ENCODE measurements at regions not wholly inside any gene's neighbourhood (a gene's known extent, or its start where the extent isn't known, plus 50 kb on each side); places are given as distances from the start of the nearest gene placed in this dataset.

GRCh38 chr3:26368312-26368711 lies 254.3 kb upstream of the LRRC3B start:
- TF ChIP-seq CTCF (IDR thresholded peaks at IDR 0.05; ENCODE audit: borderline replicate concordance, extremely low read depth, low read length, poor library complexity, severe bottlenecking) (no peak), EZH2 (IDR thresholded peaks at IDR 0.05; ENCODE audit: borderline replicate concordance, low read depth, low read length, severe bottlenecking) (no peak)

Measured in DND-41 (cell line).